ENCODE measurements at regions not wholly inside any gene's neighbourhood (a gene's known extent, or its start where the extent isn't known, plus 50 kb on each side); places are given as distances from the start of the nearest gene placed in this dataset.
A peak's percentile ranks its signal among the peaks of the same experiment; 100 is the strongest.
"Not testable (repeated sequence)": the region's sequence is repeated elsewhere in the genome, so short reads cannot be mapped to it uniquely, and the experiment has no call there.

GRCh38 chr4:81684352-81684751 lies 212.6 kb upstream of the RASGEF1B start:
- DNase-seq (ENCODE audit: low spot score), result no peak
- FAIRE-seq, result no peak

DNA sequence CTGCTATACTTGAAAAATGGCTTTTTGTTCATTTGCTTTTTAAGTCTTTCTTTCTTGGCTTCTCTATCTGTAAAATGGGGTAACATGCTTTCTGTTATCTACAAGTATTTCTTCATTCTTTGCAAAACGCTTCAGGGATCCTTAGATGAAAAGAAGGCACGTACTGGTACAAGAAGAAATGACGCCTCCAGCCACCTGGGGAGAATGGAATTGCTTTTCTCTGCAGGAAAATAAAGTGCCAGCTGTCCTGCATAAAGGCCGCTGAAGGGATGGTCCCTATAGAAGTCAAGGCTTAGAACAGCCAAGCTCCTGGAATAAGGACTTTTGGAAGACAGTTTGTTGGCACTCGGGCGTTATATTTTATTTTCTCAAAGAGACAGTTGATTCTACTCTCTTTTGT lies 210.8 kb upstream of the RASGEF1B start:
- FAIRE-seq (no peak), DNase-seq (ENCODE audit: low spot score) (no peak)

- FAIRE-seq (no peak), DNase-seq (ENCODE audit: low spot score) (no peak)
These were observed 207.6 kb upstream of the RASGEF1B start for GRCh38 chr4:81679315-81679714.

GRCh38 chr4:81678801-81679200 lies 207.1 kb upstream of the RASGEF1B start:
- FAIRE-seq, result no peak

GRCh38 chr4:81676537-81676936 lies 204.8 kb upstream of the RASGEF1B start:
- FAIRE-seq (no peak), DNase-seq (ENCODE audit: low spot score) (no peak)

More at GRCh38 chr4:81678801-81679200, 207.1 kb upstream of the RASGEF1B start:
- no peak for DNase-seq (ENCODE audit: low spot score)

DNA sequence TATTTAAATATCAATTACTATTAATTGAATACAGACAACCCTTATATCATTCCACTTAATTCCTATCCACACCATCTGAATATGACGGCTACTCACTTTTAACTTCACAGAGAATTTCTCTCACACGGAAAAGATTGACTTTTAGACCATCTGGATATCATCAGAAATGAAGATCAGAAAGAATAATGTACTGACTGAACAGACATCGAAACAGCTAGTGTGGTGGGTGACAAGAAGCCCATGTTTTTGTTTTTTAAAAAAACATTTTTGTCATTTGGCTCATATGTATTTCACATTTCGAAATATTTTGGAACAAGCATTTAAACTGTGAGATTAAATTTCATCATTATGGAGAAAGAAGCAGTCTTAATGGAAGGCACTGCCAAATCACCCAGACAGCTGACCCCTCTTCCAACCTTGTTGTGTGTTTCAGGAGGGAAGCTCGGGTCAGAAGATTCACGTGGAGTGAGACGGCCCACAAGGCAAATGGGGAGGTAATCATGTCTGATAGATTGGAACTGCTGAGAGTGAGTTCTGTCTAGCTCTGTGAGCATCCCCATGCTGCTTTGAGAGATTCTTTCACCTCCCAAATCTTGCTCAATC lies 204.2 kb upstream of the RASGEF1B start:
- no peak for FAIRE-seq
- no peak for DNase-seq (ENCODE audit: low spot score)

GRCh38 chr4:81673961-81674360 lies 202.3 kb upstream of the RASGEF1B start:
- FAIRE-seq, result no peak
- no peak for DNase-seq (ENCODE audit: low spot score)

DNA sequence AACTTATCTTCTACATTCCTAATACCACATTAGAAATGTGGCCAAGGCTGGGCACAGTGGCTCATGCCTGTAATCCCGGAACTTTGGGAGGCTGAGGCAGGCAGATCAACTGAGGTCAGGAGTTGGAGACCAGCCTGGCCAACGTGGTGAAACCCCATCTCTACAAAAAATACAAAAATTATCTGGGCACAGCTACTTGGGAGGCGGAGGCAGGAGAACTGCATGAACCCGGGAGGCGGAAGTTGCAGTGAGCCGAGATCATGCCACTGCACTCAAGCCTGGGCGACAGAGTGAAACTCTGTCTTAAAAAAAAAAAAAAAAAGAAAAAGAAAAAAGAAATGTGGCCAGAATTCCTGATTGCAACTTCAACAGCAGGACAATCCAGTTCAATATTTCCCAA lies 196.6 kb upstream of the RASGEF1B start:
- DNase-seq (ENCODE audit: low spot score); FAIRE-seq: not testable (repeated sequence)

DNA sequence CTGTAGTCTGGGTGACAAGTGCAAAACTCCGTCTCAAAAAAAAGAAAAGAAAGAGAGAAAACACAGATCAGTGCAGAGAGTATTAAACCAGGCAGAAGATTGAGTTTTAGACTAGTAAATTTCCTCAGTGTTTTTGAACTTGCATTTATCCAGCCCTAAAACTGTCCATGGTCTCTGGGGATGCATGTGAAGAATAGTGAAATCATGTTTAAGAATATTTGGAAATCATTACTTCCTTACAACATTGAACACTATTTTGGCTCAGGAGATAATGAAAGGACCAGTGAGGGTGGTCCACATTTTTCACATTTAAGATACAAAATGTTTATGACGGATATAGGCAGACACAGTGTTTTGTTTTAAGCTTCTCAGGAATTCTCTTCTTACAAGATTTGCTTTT lies 195.8 kb upstream of the RASGEF1B start:
- FAIRE-seq, result no peak

GRCh38 chr4:81666491-81666890 lies 194.8 kb upstream of the RASGEF1B start:
- FAIRE-seq (no peak), DNase-seq (ENCODE audit: low spot score) (no peak)

More for the DNA sequence above, 195.8 kb upstream of the RASGEF1B start:
- no peak for DNase-seq (ENCODE audit: low spot score)

DNA sequence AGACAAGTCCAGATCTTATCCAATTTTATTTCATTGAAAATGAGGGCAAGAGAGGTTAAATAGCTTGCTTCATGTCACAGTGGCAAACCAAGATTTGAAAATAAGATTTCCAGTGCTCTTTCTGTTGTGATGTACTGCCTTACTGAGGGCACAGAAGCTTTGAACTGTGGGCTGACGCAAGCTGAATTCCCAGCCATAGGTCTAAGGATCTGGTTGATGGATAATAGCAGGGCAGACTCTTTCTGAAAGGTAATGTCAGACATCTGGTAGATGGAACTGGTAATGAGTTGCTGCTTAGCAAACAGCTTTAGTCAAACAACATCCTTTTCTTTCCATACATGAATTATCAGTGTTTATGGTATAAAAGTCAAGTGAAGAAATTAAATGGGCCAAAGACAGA lies 193.9 kb upstream of the RASGEF1B start:
- no peak for DNase-seq (ENCODE audit: low spot score)
- no peak for FAIRE-seq

- FAIRE-seq, result no peak
- no peak for DNase-seq (ENCODE audit: low spot score)
These were observed 193.3 kb upstream of the RASGEF1B start for GRCh38 chr4:81665045-81665444.

DNA sequence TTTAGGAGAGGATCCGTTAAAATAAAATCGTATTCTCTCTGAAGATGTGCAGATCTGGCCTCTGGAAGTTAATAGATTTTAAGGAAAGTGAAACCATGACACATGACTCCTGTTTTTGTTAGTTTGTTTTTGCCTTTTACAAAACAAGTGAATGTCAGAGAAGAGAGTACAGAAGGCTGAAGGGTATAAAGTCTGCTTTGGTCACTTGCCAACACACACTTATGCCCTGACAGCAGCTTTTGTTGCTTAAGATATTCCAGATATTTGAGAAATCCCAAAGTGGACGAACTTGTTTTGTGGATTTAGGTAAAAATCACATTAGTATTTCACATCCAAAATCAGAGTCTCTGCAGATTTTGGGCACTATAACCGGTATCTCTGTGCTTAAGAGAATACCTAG lies 192.4 kb upstream of the RASGEF1B start:
- no peak for FAIRE-seq
- no peak for DNase-seq (ENCODE audit: low spot score)

- DNase-seq (ENCODE audit: low spot score) (no peak), FAIRE-seq (no peak)
These were observed 191.7 kb upstream of the RASGEF1B start for GRCh38 chr4:81663368-81663767.

DNA sequence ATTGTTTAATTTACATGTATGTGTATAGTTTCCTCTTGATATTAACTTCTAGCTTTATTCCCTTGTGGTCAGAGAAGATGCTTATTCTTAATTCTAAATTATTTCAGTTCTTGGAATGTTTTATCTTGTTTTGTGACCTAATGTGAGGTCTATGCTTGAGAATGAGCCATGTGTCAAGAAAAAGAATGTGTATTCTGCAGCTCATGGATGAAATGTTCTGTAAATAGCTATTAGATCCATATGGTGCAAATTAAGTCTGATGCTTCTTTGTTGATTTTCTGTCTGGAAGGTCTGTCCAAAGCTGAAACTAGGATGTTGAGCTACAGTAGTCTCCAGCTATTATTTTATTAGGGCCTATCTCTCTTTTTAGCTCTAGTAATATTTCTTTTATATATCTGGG lies 187.3 kb upstream of the RASGEF1B start:
- FAIRE-seq (no peak), DNase-seq (ENCODE audit: low spot score) (no peak)

GRCh38 chr4:81652069-81652478 lies 180.4 kb upstream of the RASGEF1B start:
- FAIRE-seq, result no peak
- no peak for DNase-seq (ENCODE audit: low spot score)

DNA sequence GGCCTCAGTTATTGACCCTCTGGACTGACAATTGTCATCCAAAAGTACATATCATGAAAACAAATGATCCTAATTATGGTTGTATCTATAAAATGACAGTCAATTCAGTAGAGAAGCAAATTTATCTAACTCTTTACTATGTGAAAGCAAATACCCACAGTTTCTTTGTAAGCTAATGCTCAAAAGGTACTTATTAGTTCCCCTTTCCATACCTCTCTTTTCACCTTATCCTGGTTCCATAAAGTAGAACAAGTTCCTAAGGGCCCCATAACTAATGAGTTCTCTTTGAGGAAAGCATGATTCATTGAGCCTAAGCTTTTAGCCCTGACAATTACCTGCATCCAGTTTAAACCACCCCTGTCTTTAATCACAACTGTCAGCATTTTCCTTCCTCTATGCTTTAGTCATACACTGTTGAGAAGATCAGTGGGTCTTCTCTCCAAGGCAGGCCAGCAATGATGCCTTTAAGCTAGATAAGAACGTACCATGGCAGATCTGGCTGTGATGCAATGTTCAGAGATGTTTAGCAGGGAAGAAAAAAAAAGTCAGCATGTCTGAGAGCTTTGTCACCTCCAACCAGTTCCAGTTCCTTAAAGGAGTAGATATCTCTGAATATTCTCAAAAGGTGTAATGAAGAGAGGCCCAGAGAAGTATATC lies 179.7 kb upstream of the RASGEF1B start:
- DNase-seq (ENCODE audit: low spot score), result peak; percentile 77

GRCh38 chr4:81650606-81651242 lies 179.0 kb upstream of the RASGEF1B start:
- no peak for FAIRE-seq

More for the DNA sequence above, 179.7 kb upstream of the RASGEF1B start:
- peak; percentile 80 for FAIRE-seq

GRCh38 chr4:81648576-81649275 lies 177.0 kb upstream of the RASGEF1B start:
- peak; percentile 94 for FAIRE-seq
- DNase-seq (ENCODE audit: low spot score), result peak; percentile 84

More at GRCh38 chr4:81650606-81651242, 179.0 kb upstream of the RASGEF1B start:
- peak; percentile 30 for DNase-seq (ENCODE audit: low spot score)

- FAIRE-seq, result no peak
- no peak for DNase-seq (ENCODE audit: low spot score)
These were observed 175.7 kb upstream of the RASGEF1B start for GRCh38 chr4:81647388-81647787.

DNA sequence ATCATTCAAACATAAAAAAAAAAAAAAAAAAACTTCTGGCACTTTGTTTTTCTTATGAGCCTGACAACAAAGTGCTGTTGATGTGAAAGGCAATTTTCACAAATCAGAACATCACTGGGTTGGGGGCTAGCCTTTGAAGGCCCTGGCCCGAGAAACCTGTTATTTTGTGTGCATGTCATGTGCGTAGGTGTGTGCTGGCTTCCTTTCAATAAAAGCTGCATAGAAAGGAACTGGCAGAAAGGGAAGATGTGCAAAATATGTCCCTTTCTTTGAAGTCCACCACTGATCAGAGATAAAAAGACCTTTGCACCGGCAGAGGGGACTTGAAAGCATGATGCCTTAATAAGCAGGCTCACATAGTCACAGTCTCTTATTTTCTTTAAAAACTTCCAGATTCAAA lies 170.8 kb upstream of the RASGEF1B start:
- FAIRE-seq, result no peak
- no peak for DNase-seq (ENCODE audit: low spot score)

DNA sequence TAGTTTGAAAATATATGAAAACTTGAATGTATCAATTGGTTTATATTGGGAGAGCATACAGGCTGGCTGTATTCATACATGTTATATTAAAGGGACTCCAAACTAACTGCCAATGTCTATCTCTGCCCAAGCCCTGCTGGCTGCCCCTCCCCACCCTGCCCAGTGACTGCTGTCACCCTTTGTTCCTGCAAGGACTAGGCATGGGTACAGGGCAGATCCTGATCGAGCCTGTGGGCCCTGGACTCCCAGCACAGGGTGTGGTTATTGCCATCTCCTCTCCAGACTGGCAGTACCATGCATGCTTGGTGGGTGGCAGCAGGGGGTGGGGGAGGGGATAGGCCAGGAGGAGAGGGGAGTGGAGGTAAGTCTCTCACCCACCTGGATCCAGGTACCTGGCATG lies 167.5 kb upstream of the RASGEF1B start:
- no peak for FAIRE-seq
- DNase-seq (ENCODE audit: low spot score), result no peak
